ENCODE measurements at regions not wholly inside any gene's neighbourhood (a gene's known extent, or its start where the extent isn't known, plus 50 kb on each side); places are given as distances from the start of the nearest gene placed in this dataset.

- Histone ChIP-seq H3K4me1 (ENCODE audit: control insufficient read depth in 2 of 2, insufficient read depth in 1 of 2, low read depth in 1 of 2, low read length in 2 of 2) (no peaks in the 10 kb centered on the region), H3K27ac (replicated peaks; ENCODE audit: low read length) (no peak overlapping the region), H3K79me1 (ENCODE audit: low read depth, low read length) (no peaks in the 10 kb centered on the region), H3K18ac (ENCODE audit: low read length) (no peak overlapping the region), H2BK120ac (ENCODE audit: low read depth, low read length) (no peak overlapping the region), H3K4me2 (ENCODE audit: insufficient read depth, low read length, poor library complexity, severe bottlenecking) (no peak overlapping the region), H2BK5ac (ENCODE audit: low read length) (no peak overlapping the region), H2AFZ (ENCODE audit: low read length) (no peak overlapping the region), H3K27me3 (ENCODE audit: control insufficient read depth in 3 of 3, insufficient read depth in 3 of 3, low read depth in 1 of 3, low read length in 3 of 3) (no peaks in the 10 kb centered on the region), H3K4me3 (ENCODE audit: low read length in 2 of 2) (no peak overlapping the region), H3K23ac (ENCODE audit: low read depth, low read length, poor library complexity) (no peak overlapping the region), H3K4ac (ENCODE audit: low read length) (no peak overlapping the region), H4K8ac (ENCODE audit: low read depth, low read length) (no peak overlapping the region), H3K9ac (ENCODE audit: low read depth, low read length, poor library complexity) (no peak overlapping the region), H2BK15ac (ENCODE audit: low read length) (no peak overlapping the region), H4K91ac (ENCODE audit: low read depth, low read length, poor library complexity) (no peak overlapping the region), H3K14ac (ENCODE audit: low read length) (no peak overlapping the region), H2AK5ac (ENCODE audit: low read depth, low read length) (no peak overlapping the region), H3K36me3 (replicated peaks in 1 of 2; ENCODE audit: control insufficient read depth in 2 of 2, insufficient read depth in 2 of 2, low read length in 2 of 2) (no peaks in the 10 kb centered on the region), H2BK12ac (ENCODE audit: low read length) (no peak overlapping the region), H3K9me3 (replicated peaks in 1 of 2; ENCODE audit: control insufficient read depth in 2 of 2, insufficient read depth in 1 of 2, low read depth in 1 of 2, low read length in 2 of 2) (no peaks in the 10 kb centered on the region)
- WGBS, 2 donors (ENCODE audit: extremely low coverage in 2 of 2, insufficient read length in 2 of 2, insufficient replicate concordance in 1 of 2), result no CpG with 5 or more reads among the region's 1 CpG
- no peak for DNase-seq (ENCODE audit: low spot score)
Observed at GRCh38 chr4:133493776-133494175, 344.7 kb downstream of the PCDH10 start.

- H3K36me3 ChIP-seq (replicated peaks in 1 of 2; ENCODE audit: control insufficient read depth in 2 of 2, insufficient read depth in 2 of 2, low read length in 2 of 2), result no peaks in the 10 kb centered on the region
- no peak overlapping the region for H4K8ac ChIP-seq (ENCODE audit: low read depth, low read length)
- no peak overlapping the region for H2AK5ac ChIP-seq (ENCODE audit: low read depth, low read length)
- H3K27me3 ChIP-seq (ENCODE audit: control insufficient read depth in 3 of 3, insufficient read depth in 3 of 3, low read depth in 1 of 3, low read length in 3 of 3), result no peaks in the 10 kb centered on the region
- no peak for DNase-seq (ENCODE audit: low spot score)
- no peak overlapping the region for H2BK120ac ChIP-seq (ENCODE audit: low read depth, low read length)
- H2BK15ac ChIP-seq (ENCODE audit: low read length), result no peak overlapping the region
- no peak overlapping the region for H3K14ac ChIP-seq (ENCODE audit: low read length)
- H3K79me1 ChIP-seq (ENCODE audit: low read depth, low read length), result no peaks in the 10 kb centered on the region
- WGBS, 2 donors (ENCODE audit: extremely low coverage in 2 of 2, insufficient read length in 2 of 2, insufficient replicate concordance in 1 of 2), result no CpG with 5 or more reads among the region's 1 CpG
- H3K9ac ChIP-seq (ENCODE audit: low read depth, low read length, poor library complexity), result no peak overlapping the region
- no peak overlapping the region for H3K4ac ChIP-seq (ENCODE audit: low read length)
- no peak overlapping the region for H2AFZ ChIP-seq (ENCODE audit: low read length)
- H2BK12ac ChIP-seq (ENCODE audit: low read length), result no peak overlapping the region
- no peak overlapping the region for H4K91ac ChIP-seq (ENCODE audit: low read depth, low read length, poor library complexity)
- no peak overlapping the region for H3K4me2 ChIP-seq (ENCODE audit: insufficient read depth, low read length, poor library complexity, severe bottlenecking)
- no peak overlapping the region for H2BK5ac ChIP-seq (ENCODE audit: low read length)
- no peak overlapping the region for H3K4me3 ChIP-seq (ENCODE audit: low read length in 2 of 2)
- H3K9me3 ChIP-seq (replicated peaks in 1 of 2; ENCODE audit: control insufficient read depth in 2 of 2, insufficient read depth in 1 of 2, low read depth in 1 of 2, low read length in 2 of 2), result no peaks in the 10 kb centered on the region
- H3K23ac ChIP-seq (ENCODE audit: low read depth, low read length, poor library complexity), result no peak overlapping the region
- no peak overlapping the region for H3K18ac ChIP-seq (ENCODE audit: low read length)
- no peaks in the 10 kb centered on the region for H3K4me1 ChIP-seq (ENCODE audit: control insufficient read depth in 2 of 2, insufficient read depth in 1 of 2, low read depth in 1 of 2, low read length in 2 of 2)
- no peak overlapping the region for H3K27ac ChIP-seq (replicated peaks; ENCODE audit: low read length)
Observed at GRCh38 chr4:133493241-133493640, 344.1 kb downstream of the PCDH10 start.

GRCh38 chr4:133484287-133484686 is 335.2 kb downstream of the PCDH10 start:
- Histone ChIP-seq H3K27ac (replicated peaks; ENCODE audit: low read length) (no peak overlapping the region), H4K91ac (ENCODE audit: low read depth, low read length, poor library complexity) (no peak overlapping the region), H3K4me1 (ENCODE audit: control insufficient read depth in 2 of 2, insufficient read depth in 1 of 2, low read depth in 1 of 2, low read length in 2 of 2) (no peaks in the 10 kb centered on the region), H2AFZ (ENCODE audit: low read length) (no peak overlapping the region), H3K27me3 (ENCODE audit: control insufficient read depth in 3 of 3, insufficient read depth in 3 of 3, low read depth in 1 of 3, low read length in 3 of 3) (no peaks in the 10 kb centered on the region), H2AK5ac (ENCODE audit: low read depth, low read length) (no peak overlapping the region), H3K36me3 (replicated peaks in 1 of 2; ENCODE audit: control insufficient read depth in 2 of 2, insufficient read depth in 2 of 2, low read length in 2 of 2) (no peaks in the 10 kb centered on the region), H3K79me1 (ENCODE audit: low read depth, low read length) (no peaks in the 10 kb centered on the region), H2BK15ac (ENCODE audit: low read length) (no peak overlapping the region), H4K8ac (ENCODE audit: low read depth, low read length) (no peak overlapping the region), H2BK12ac (ENCODE audit: low read length) (no peak overlapping the region), H3K9ac (ENCODE audit: low read depth, low read length, poor library complexity) (no peak overlapping the region), H3K18ac (ENCODE audit: low read length) (no peak overlapping the region), H3K4ac (ENCODE audit: low read length) (no peak overlapping the region), H3K9me3 (replicated peaks in 1 of 2; ENCODE audit: control insufficient read depth in 2 of 2, insufficient read depth in 1 of 2, low read depth in 1 of 2, low read length in 2 of 2) (no peaks in the 10 kb centered on the region), H3K4me3 (ENCODE audit: low read length in 2 of 2) (no peak overlapping the region), H3K23ac (ENCODE audit: low read depth, low read length, poor library complexity) (no peak overlapping the region), H2BK120ac (ENCODE audit: low read depth, low read length) (no peak overlapping the region), H2BK5ac (ENCODE audit: low read length) (no peak overlapping the region), H3K14ac (ENCODE audit: low read length) (no peak overlapping the region), H3K4me2 (ENCODE audit: insufficient read depth, low read length, poor library complexity, severe bottlenecking) (no peak overlapping the region)
- no CpG with 5 or more reads among the region's 2 CpGs for WGBS, 2 donors (ENCODE audit: extremely low coverage in 2 of 2, insufficient read length in 2 of 2, insufficient replicate concordance in 1 of 2)
- no peak for DNase-seq (ENCODE audit: low spot score)

GRCh38 chr4:133483600-133484246 is 334.6 kb downstream of the PCDH10 start:
- no peak overlapping the region for H3K18ac ChIP-seq (ENCODE audit: low read length)
- no peak overlapping the region for H3K4ac ChIP-seq (ENCODE audit: low read length)
- H4K8ac ChIP-seq (ENCODE audit: low read depth, low read length), result no peak overlapping the region
- H2AFZ ChIP-seq (ENCODE audit: low read length), result no peak overlapping the region
- no peak overlapping the region for H2BK15ac ChIP-seq (ENCODE audit: low read length)
- H3K27ac ChIP-seq (replicated peaks; ENCODE audit: low read length), result no peak overlapping the region
- H3K4me2 ChIP-seq (ENCODE audit: insufficient read depth, low read length, poor library complexity, severe bottlenecking), result no peak overlapping the region
- WGBS, 2 donors (ENCODE audit: extremely low coverage in 2 of 2, insufficient read length in 2 of 2, insufficient replicate concordance in 1 of 2), result no CpG with 5 or more reads among the region's 4 CpGs
- H3K4me1 ChIP-seq (ENCODE audit: control insufficient read depth in 2 of 2, insufficient read depth in 1 of 2, low read depth in 1 of 2, low read length in 2 of 2), result no peaks in the 10 kb centered on the region
- no peak overlapping the region for H2BK5ac ChIP-seq (ENCODE audit: low read length)
- H2BK120ac ChIP-seq (ENCODE audit: low read depth, low read length), result no peak overlapping the region
- no peak overlapping the region for H3K4me3 ChIP-seq (ENCODE audit: low read length in 2 of 2)
- no peak overlapping the region for H3K23ac ChIP-seq (ENCODE audit: low read depth, low read length, poor library complexity)
- H3K79me1 ChIP-seq (ENCODE audit: low read depth, low read length), result no peaks in the 10 kb centered on the region
- DNase-seq (ENCODE audit: low spot score), result no peak
- no peak overlapping the region for H4K91ac ChIP-seq (ENCODE audit: low read depth, low read length, poor library complexity)
- no peak overlapping the region for H2BK12ac ChIP-seq (ENCODE audit: low read length)
- no peak overlapping the region for H2AK5ac ChIP-seq (ENCODE audit: low read depth, low read length)
- H3K27me3 ChIP-seq (ENCODE audit: control insufficient read depth in 3 of 3, insufficient read depth in 3 of 3, low read depth in 1 of 3, low read length in 3 of 3), result no peaks in the 10 kb centered on the region
- no peaks in the 10 kb centered on the region for H3K9me3 ChIP-seq (replicated peaks in 1 of 2; ENCODE audit: control insufficient read depth in 2 of 2, insufficient read depth in 1 of 2, low read depth in 1 of 2, low read length in 2 of 2)
- no peak overlapping the region for H3K14ac ChIP-seq (ENCODE audit: low read length)
- H3K9ac ChIP-seq (ENCODE audit: low read depth, low read length, poor library complexity), result no peak overlapping the region
- H3K36me3 ChIP-seq (replicated peaks in 1 of 2; ENCODE audit: control insufficient read depth in 2 of 2, insufficient read depth in 2 of 2, low read length in 2 of 2), result no peaks in the 10 kb centered on the region
